NCI-H524 (cell line): ENCODE measurements at regions not wholly inside any gene's neighbourhood (a gene's known extent, or its start where the extent isn't known, plus 50 kb on each side); places are given as distances from the start of the nearest gene placed in this dataset.
"Not testable (repeated sequence)": the region's sequence is repeated elsewhere in the genome, so short reads cannot be mapped to it uniquely, and the experiment has no call there.

ENCODE experiments used
- DNase-seq, 2 experiments: peaks; one replicate each; lab custom pipeline; 2025; lab: John Stamatoyannopoulos, UW

DNA sequence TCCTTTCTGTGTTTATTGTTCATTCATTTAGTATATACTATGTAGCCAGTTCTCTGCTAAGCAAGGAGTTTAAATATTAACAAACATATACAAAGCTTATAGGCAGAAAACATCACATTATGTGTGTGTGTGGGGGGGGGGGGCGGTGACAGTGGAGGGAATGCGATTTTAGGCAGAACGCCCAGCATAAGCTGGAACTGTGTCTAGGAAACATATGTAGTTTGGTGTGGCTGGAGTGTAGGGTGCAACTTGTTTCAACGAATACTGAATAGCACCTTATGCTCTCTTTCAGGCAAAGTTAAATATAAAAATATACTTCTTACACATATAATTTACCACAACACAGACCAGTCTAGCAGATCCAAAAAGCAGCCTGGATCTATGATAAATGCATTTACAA is 980.6 kb downstream of the SLC6A15 start:
- no peak for DNase-seq

DNA sequence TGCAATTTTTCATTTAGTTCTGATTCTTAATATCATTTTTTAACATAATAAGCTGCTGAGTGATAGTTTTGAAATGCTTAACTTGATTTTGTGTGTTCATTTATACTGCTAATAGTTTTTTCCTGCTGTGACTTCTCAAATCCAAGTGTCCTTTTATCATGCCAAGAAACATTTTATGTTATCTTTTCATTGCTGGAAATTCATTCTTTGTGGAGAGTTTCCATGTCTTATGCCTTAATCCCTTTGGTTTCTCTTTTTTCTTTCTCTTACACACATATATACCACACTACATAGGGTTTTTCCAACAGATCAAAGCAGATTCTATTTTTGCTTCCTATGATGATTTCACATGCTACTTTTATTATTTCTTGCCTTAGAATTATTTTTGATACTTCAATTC is 981.1 kb downstream of the SLC6A15 start:
- no peak for DNase-seq

DNA sequence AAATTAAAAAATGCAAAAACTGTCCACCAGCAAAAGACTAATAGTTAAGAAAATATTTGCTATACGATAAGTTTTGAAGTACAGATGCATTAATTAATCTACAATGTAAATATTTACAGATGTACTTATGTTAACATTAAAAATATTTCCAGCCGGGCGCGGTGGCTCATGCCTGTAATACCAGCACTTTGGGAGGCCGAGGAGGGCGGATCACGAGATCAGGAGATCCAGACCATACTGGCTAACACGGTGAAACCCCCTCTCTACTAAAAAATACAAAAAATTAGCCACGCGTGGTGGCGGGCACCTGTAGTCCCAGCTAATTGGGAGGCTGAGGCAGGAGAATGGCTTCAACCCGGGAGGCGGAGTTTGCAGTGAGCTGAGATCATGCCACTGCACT is 982.8 kb downstream of the SLC6A15 start:
- DNase-seq: not testable (repeated sequence)

DNA sequence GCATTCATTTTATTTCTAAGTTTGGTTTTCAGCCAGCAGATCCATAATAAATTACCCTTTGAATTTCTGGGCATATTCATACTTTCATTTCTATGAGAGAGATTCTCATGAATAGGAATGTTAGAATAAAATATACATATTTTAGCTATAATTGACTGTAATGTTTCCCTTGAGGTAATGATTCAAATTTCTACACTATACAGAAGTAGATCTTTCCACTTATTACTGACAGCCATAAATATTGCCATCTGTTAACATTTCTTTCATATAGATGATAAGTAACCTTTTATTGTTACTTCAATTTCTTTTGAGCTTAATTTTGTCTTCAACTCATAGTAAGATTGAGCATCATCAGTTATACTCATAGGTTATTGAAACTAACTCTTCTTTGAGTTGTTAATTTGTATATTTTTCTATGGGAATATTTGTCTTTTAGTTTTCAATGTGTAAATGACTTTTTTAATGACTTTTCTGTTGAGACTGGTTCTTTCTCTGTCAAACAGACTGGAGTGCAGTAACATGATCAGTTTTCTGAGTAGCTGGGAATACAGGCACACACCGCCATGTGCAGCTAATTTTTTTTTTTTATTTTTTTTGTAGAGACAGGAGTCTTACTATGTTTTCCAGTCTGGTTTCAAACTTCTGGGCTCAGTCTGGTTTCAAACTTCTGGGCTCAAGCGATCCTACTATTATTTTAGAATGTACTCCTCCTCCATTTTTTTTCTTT is 991.6 kb downstream of the SLC6A15 start:
- no peak for DNase-seq

DNA sequence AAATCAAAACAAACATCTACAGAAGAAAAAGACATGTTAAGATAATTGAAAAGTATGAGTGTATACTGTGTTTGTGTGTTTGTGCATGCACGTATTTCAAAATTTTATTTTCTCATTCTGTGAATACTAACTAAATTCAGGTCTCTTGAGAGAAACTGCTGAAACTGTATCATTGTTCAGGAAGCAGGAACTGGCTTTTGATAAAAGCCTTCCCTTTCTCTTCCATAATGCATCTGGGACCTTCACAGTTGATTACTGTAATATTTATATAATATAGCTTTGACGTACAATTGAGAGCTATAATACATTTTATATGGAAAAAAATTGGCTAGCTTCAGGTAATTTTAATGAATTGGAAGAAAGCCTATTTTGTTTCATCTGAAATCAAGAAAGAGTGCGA is 993.5 kb downstream of the SLC6A15 start:
- DNase-seq: no peak

DNA sequence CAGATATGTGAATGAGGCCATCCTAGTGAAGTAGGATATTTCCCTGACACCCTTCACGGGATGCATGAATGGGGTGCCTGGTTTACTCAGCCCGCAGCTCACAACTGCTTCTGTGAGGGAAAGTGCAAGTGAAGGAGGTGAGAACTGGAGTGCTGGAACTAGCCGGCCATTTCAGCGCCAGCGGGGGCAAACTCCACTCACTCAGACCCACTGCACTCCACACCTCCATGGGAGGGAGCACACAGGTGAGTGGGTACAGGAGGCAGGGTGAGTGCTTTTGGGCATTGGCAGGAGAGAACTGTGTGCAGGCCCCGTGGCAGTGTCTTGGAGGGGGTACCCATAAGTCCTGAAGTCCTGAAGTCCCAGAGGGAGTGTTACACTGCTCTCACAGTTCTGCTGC is 1008.4 kb downstream of the SLC6A15 start:
- DNase-seq: no peak

DNA sequence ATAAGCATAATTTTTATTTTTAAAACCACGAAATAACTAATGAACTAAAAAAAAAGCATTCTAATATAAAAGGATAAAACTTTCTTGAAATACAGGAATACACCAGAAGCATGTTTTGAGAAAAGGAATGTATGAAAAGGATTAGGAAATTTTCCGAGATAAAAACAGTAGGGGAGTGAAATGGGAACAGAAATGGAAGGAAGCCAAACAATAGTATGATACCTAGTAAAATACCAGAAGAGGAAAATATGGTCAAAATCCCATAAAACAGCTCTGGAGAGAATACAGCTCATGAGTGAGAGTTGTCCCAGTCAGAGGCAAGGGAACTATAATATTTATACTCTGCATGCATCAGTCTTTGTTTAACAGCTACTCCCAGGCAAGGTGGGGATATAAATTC is 1016.2 kb downstream of the SLC6A15 start:
- no peak for DNase-seq

DNA sequence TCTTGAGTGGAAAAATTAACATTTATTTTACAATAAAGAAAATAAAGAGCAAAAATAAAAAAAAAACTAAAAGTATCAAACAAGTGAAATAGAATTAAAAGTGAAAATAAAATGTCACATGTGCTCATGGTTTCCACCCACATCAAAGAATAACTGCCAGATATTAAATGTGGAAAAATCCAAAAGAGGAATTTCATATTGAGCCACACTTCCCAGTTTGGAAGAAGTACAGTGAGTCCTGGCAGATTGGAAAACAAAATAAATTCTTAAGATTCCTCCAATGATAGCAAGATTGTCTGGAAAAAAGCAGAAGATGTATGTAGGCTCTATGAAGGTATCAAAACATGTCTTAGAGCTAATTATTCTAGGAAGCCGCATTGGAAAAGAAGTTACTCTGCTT is 1019.5 kb downstream of the SLC6A15 start:
- DNase-seq: no peak

DNA sequence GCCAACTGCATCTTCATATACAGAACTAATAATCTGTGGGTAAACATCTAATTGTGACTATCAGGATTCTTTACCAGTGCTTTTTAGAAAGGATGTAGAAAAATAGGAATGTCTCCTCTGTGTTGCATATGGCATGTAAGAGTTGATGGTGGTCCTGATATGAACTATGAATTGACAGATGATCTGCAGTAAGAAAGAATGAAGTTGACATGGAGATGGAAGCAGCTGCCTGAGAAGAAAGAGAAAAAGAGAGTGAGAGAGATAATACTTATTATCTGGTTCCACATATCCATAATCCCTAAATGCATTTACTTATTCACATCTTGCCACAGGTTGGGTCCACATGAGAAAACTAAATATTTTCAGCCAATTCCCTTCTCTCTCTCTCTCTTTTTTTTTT is 1022.9 kb downstream of the SLC6A15 start:
- no peak for DNase-seq

DNA sequence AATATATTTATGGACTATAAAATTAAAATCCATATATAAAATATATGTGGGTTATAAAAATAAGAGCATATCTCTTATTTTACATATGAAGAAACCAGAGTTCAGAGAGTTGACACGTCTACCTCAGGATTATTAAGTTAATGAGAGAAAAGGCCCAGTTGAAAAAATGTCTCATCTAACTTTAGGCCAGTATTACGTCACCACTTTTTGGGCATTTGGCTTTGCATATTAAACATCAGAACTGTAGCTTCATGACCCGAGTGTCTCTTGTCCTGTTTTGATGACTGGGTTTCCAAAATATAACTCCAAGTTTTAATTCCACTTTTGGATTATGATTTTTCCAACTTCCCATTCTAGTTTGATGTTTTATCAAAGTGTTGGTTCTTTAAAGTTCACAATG is 1026.1 kb downstream of the SLC6A15 start:
- DNase-seq: no peak

DNA sequence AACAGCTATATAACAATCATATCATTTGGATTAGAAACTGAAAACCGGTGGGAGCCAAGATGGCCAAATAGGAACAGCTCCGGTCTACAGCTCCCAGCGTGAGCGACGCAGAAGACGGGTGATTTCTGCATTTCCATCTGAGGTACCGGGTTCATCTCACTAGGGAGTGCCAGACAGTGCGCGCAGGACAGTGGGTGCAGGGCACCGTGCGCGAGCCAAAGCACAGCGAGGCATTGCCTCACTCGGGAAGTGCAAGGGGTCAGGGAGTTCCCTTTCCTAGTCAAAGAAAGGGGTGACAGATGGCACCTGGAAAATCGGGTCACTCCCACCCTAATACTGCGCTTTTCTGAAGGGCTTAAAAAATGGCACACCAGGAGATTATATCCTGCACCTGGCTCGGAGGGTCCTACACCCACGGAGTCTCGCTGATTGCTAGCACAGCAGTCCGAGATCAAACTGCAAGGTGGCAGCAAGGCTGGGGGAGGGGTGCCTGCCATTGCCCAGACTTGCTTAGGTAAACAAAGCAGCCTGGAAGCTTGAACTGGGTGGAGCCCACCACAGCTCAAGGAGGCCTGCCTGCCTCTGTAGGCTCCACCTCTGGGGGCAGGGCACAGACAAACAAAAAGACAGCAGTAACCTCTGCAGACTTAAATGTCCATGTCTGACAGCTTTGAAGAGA is 1041.5 kb downstream of the SLC6A15 start:
- DNase-seq: not testable (repeated sequence)

DNA sequence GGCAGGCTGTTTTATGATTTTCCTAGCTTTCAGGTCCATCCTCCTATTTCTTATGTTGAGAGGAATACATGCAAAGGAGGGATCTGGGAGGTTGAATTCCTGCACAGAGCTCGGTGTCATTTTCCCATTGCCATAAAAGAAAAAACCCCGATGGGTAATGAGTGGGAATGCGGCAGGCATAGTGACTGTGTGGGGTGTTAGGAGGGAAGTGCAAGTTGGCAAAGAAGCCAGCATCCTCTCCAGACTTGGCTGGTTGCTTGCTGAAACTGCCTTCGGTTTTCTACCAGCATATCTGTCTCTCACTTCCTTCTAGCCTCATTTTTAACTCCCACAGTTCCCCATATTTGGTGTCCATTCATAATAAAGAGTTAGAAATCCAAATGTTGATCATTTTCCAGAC is 1046.1 kb downstream of the SLC6A15 start:
- no peak for DNase-seq

DNA sequence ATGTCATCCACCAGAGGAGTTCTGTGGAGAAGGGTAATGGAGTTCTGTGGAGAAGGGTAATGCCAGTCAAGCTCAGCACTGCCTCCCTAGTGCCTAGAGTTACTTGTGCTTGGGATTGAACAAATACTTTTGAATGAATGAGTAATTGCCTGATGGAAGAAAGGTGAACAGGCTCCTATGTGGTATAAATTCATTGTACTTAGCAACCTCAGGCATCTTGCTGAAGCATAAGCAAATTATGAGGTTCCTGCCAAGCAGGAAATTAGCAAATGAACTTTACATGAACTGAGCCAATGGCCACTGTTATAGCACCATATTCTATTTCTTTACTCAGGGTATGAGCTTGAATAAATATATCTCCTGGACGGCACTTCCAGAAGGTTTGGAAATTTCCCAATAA is 1047.2 kb downstream of the SLC6A15 start:
- no peak for DNase-seq

DNA sequence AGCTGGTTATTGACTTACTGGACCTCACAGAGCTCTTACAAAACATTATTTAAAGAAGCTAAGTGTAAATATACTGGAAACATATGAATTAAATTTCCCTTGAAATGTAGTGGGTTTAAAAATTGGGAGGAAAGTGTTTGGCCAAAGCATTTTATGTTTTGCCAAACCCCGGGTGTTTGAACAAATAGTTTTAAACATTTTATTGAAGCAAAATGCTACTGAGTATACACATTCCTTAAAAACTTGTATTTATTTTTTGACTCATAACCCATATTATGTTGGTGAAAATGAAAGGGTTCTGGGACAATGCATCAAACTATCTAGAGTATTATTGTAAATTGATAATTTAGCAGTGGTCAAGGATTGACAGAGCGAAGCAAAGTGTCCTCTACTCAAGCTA is 1048.5 kb downstream of the SLC6A15 start:
- no peak for DNase-seq

DNA sequence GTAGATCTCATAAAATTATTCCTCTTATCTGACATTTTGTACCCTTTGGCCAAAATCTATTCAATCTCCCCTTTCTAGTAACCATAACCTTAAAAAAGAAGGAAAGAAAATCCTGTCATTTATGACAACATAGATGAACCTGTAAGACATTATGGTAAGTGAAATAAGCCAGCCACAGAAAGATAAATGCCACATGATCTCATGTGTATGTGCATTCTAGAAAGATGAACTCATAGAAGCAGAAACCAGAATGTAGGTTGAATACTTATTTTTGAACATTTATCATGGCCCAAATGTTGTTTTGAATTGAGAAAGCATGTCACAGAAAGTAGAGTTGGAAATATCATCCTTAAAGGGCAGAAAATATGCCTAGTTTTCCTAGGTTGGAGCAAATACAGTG is 1053.6 kb downstream of the SLC6A15 start:
- no peak for DNase-seq

DNA sequence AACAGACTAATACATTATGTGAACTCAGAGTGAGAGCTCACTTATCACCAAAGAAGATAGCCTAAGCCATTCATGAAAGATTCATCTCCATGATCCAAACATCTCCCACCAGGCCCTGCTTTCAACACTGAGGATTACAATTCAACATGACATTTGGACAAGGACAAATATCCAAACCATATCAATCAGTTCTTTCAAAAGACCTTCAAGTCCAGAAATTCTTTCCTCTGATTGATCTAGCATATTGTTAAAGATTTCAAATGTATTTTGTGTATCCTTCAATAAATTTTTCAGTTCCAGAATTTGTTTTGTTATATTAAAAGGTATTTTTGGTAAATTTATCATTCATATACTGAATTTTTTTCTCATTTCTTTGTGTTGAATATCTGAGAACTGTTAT is 1055.8 kb downstream of the SLC6A15 start:
- DNase-seq: no peak

DNA sequence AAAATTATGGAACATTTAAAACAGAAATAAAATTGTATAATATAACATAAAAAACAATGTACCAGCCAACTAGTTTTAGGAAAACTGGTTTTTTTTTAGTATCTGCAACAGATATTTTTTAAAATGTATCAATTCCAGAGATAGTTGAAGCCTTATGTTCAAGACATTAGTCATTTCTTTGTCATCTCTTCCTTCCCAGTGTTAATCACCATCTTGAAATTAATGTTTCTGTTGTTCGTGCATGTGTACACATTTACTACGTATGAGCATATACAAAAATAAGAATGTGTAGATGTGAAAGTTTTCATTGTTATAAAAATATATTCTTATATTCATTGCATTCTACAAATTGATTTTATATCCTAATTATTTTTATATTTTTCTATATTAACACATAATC is 1062.1 kb downstream of the SLC6A15 start:
- DNase-seq: no peak

DNA sequence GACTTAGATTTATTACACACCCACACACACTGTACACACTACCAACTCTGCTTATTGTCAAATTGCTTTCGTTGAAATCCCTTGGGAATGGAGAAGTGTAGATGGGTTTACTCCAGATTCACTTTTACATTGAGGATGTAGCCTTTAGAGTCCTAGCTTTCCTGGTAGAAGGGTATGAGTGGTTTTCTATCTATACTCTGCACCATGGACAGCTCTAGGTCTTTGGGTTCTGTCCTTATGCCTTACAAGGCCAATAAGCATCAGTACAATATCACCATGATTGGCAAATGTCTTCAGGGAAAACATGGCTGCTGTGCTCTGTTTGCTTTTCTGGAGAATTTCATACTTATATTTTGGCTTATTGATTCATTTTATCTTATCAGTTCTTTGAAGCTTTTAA is 1063.9 kb downstream of the SLC6A15 start:
- no peak for DNase-seq

DNA sequence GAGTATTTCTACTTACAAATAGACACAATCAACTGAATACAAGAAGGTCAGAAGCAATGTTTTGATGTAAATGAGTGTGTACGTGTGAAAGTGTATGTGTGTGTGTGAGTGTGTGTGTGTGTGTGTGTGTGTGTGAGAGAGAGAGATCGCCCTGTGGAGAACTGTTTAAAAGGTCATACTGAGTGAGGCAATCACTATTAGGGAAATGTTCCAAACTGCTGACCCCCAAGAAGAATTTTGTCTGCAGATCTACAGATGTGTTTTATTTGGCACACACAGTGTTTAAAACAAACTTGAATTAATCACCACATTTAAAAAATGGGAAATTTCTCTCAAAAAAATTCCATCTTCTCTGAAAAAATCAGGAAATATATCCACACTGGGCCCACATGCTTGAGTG is 1069.1 kb downstream of the SLC6A15 start:
- DNase-seq: no peak

DNA sequence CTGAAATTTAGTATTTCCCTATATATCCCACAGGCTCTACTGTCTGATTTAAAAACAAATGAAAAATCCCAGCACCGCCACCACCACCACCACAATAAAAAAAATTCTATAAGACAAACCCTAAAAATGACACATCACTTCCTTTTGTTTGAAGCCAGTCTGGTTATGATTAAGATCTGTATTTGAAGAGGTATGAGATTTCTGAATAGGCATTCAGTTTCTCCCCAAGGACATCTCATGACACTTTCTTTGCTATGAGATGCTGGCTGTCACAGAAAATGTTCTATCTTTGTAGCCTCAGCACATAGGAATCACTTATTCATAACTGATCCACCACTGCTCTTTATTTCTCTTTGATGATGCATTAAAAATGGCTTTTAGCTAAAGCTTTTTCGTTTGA is 1071.0 kb downstream of the SLC6A15 start:
- no peak for DNase-seq

DNA sequence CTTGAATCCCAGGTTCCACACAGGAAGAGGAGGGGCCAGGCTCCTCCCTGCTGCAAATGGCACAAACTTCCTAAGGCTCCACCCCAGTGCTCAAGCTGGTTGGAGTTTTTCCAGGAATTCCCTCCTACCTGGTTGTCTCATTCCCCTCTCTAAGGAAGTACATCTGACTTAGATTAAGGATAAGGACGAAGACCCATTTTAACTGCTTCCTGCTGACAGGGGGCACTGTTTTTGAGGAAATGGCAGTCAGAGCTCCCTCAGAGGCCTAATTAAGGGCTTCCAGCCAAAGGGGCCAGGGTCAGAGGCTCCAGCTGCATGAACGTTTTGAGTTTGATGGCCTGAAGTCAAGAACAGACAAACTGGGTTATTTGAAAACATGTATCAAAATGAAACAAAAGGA is 1084.7 kb downstream of the SLC6A15 start:
- DNase-seq: peak in 1 of 2 experiments; percentile 74

DNA sequence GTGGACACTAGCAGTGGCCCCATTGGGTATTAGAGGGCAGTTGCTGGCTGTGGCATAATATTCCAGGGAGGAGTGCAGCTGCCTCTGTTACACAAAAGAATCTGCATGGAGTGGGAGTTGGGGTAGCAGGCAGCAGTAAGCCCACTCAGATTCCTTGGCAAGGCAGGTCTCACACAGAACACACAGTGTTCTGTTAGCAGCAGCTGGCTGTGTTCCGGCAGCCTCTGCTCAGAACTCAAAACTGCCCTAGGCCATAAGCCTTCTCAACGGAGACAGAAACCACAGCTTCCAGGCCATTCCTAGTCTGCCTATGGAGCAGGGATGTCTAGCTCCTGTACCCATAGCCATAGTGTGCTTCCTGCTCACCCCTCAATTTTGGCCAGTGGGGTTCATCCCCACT is 1085.4 kb downstream of the SLC6A15 start:
- DNase-seq: no peak

DNA sequence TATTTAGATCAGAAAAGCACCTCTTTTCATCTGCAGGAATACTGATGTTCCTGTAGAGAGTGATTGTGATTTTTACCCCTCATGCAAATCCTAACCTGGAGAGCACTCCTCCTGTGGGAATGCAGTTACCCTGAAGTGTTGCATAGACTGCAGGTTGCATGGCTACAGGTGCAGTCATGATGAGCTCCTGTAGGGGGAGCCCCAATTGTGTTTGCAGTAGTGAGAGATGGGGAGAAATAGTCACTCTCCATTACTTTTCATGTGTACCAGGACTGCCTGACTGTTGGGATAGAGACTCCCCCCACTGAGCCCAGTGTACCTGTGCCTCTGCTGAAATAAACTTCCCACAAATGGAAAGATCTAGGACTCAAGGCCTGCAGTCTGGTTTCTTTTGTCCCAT is 1086.5 kb downstream of the SLC6A15 start:
- DNase-seq: peak; percentile 13 to 61
